ENCODE measurements at regions not wholly inside any gene's neighbourhood (a gene's known extent, or its start where the extent isn't known, plus 50 kb on each side); places are given as distances from the start of the nearest gene placed in this dataset.
"Not testable (repeated sequence)": the region's sequence is repeated elsewhere in the genome, so short reads cannot be mapped to it uniquely, and the experiment has no call there.

DNA sequence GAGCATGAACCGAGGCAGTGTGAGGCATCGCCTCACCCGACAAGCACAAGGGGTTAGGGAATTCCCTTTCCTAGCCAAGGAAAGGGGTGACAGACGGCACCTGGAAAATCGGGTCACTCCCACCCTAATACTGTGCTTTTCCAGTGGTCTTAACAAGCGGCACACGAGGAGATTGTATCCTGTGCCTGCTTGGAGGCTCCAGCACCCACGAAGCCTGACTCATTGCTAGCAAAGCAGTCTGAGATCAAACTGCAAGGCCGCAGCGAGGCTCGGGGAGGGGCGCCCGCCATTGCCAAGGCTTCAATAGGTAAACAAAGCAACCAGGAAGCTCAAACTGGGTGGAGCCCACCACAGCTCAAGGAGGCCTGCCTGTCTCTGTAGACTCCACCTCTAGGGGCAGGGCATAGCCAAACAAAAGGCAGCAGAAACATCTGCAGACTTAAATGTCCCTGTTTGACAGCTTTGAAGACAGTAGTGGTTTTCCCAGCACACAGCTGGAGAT lies 109.0 kb upstream of the IRAK1BP1 start:
- not testable (repeated sequence) for DNase-seq (ENCODE audit: low read depth, low spot score); H3K4me1 ChIP-seq (ENCODE audit: control insufficient read depth, insufficient read depth, low read length); H3K27me3 ChIP-seq (ENCODE audit: control insufficient read depth, insufficient read depth, low read length); H3K27ac ChIP-seq (ENCODE audit: low read length); H3K9me3 ChIP-seq (ENCODE audit: control insufficient read depth, insufficient read depth, low read length); H3K36me3 ChIP-seq (ENCODE audit: control insufficient read depth, insufficient read depth, low read length); H3K4me3 ChIP-seq (ENCODE audit: low read length)
- no CpG with 5 or more reads among the region's 13 CpGs for WGBS (ENCODE audit: insufficient coverage, insufficient read length)

DNA sequence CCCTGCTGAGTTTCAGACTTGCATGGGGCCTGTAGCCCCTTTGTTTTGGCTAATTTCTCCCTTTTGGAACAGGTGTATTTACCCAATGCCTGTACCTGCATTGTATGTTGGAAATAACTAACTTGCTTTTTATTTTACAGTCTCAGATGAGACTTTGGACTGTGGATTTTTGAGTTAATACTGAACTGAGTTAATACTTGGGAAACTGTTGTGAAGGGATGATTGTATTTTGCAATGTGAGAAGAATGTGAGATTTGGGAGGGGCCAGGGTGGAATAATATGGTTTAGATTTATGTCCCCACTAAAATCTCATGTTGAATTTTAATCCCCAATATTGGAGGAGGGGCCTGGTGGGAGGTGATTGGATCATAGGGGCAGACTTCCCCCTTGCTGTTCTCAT lies 99.1 kb upstream of the IRAK1BP1 start:
- H3K9me3 ChIP-seq (ENCODE audit: control insufficient read depth, insufficient read depth, low read length), result no peaks in the 10 kb centered on the region; the same call in 1 of the 2 replicates
- no peak overlapping the region for H3K27ac ChIP-seq (ENCODE audit: low read length)
- H3K4me3 ChIP-seq (ENCODE audit: low read length), result no peak overlapping the region
- H3K36me3 ChIP-seq (ENCODE audit: control insufficient read depth, insufficient read depth, low read length), result no peaks in the 10 kb centered on the region
- DNase-seq (ENCODE audit: low read depth, low spot score), result no peak
- H3K27me3 ChIP-seq (ENCODE audit: control insufficient read depth, insufficient read depth, low read length), result no peaks in the 10 kb centered on the region
- H3K4me1 ChIP-seq (ENCODE audit: control insufficient read depth, insufficient read depth, low read length), result no peaks in the 10 kb centered on the region

DNA sequence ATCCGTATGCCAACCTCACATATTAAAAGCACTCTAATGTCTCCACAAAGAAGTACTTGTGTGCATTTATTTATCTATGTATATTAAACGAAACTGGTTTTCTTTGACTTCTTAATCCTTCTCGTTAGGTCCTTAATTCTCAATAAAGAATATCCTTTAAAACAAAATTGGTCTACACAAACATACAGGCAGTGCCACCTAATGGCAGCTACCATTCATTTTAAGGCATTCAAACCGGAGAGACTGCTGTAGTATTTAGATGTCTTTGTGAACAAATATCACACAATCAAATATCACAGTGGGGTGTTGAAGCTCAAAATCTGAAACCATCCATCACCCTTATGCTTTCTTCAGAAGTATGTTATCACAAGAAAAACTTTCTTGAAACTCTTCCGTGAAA lies 96.6 kb upstream of the IRAK1BP1 start:
- no CpG with 5 or more reads among the region's 5 CpGs for WGBS (ENCODE audit: insufficient coverage, insufficient read length)
- Histone ChIP-seq H3K36me3 (ENCODE audit: control insufficient read depth, insufficient read depth, low read length) (no peaks in the 10 kb centered on the region), H3K27ac (ENCODE audit: low read length) (no peak overlapping the region), H3K27me3 (ENCODE audit: control insufficient read depth, insufficient read depth, low read length) (no peaks in the 10 kb centered on the region), H3K9me3 (ENCODE audit: control insufficient read depth, insufficient read depth, low read length) (no peaks in the 10 kb centered on the region; the same call in 1 of the 2 replicates), H3K4me3 (ENCODE audit: low read length) (no peak overlapping the region), H3K4me1 (ENCODE audit: control insufficient read depth, insufficient read depth, low read length) (no peaks in the 10 kb centered on the region)
- no peak for DNase-seq (ENCODE audit: low read depth, low spot score)

DNA sequence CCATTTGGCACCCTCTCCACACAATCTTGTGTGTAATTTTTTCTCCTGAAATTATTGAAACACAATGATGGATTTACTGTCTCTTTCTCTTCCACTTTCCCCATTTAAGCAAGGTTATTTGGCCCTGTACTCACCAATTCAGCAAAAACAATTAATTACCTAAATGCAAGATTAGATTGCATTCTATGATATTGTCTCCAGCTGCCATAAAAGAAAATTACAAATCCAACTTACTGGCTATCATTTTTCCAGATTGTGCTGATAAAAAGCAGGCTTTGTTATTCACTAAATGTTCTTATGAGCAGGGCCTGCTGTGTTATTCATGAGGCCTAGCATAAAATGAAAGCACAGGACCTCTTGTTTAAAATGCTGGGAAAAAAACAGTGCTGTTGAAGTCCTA lies 95.8 kb upstream of the IRAK1BP1 start:
- H3K27me3 ChIP-seq (ENCODE audit: control insufficient read depth, insufficient read depth, low read length), result no peaks in the 10 kb centered on the region
- H3K9me3 ChIP-seq (ENCODE audit: control insufficient read depth, insufficient read depth, low read length), result no peaks in the 10 kb centered on the region
- H3K36me3 ChIP-seq (ENCODE audit: control insufficient read depth, insufficient read depth, low read length), result no peaks in the 10 kb centered on the region
- no peak overlapping the region for H3K27ac ChIP-seq (ENCODE audit: low read length)
- no peak overlapping the region for H3K4me3 ChIP-seq (ENCODE audit: low read length)
- DNase-seq (ENCODE audit: low read depth, low spot score), result no peak
- no peaks in the 10 kb centered on the region for H3K4me1 ChIP-seq (ENCODE audit: control insufficient read depth, insufficient read depth, low read length)

DNA sequence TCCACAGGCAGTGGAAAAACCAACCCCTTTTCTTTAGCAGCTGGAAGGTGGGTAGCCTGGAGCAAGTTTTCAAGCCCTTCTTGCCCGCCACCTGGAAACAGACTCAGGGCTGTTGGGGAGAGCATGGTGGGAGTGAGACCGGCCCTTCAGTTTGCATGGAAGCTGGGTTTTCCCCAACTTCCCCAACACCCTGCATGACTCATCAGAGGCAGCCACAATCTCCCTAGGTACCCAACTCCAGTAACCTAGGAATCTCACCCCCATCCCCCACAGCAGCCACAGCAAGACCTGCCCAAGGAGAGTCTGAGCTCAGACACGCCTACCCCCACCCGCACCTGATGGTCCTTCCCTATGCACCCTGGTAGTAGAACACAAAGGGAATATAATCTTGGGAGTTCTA lies 86.3 kb upstream of the IRAK1BP1 start:
- no peak for DNase-seq (ENCODE audit: low read depth, low spot score)
- no peak overlapping the region for H3K4me3 ChIP-seq (ENCODE audit: low read length)
- no peaks in the 10 kb centered on the region for H3K27me3 ChIP-seq (ENCODE audit: control insufficient read depth, insufficient read depth, low read length)
- no peaks in the 10 kb centered on the region for H3K4me1 ChIP-seq (ENCODE audit: control insufficient read depth, insufficient read depth, low read length)
- no peak overlapping the region for H3K27ac ChIP-seq (ENCODE audit: low read length)
- H3K36me3 ChIP-seq (ENCODE audit: control insufficient read depth, insufficient read depth, low read length), result no peaks in the 10 kb centered on the region
- no CpG with 5 or more reads among the region's 4 CpGs for WGBS (ENCODE audit: insufficient coverage, insufficient read length)
- no peaks in the 10 kb centered on the region for H3K9me3 ChIP-seq (ENCODE audit: control insufficient read depth, insufficient read depth, low read length)

DNA sequence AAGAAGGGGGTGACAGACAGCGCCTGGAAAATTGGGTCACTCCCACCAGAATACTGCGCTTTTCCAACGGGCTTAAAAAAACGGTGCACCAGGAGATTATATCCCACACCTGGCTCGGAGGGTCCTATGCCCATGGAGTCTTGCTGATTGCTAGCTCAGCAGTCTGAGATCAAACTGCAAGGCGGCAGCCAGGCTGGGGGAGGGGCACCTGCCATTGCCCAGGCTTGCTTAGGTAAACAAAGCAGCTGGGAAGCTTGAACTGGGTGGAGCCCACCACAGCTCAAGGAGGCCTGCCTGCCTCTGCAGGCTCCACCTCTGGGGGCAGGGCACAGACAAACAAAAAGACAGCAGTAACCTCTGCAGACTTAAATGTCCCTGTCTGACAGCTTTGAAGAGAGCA lies 84.0 kb upstream of the IRAK1BP1 start:
- H3K36me3 ChIP-seq (ENCODE audit: control insufficient read depth, insufficient read depth, low read length); H3K9me3 ChIP-seq (ENCODE audit: control insufficient read depth, insufficient read depth, low read length); H3K27me3 ChIP-seq (ENCODE audit: control insufficient read depth, insufficient read depth, low read length); H3K4me1 ChIP-seq (ENCODE audit: control insufficient read depth, insufficient read depth, low read length); H3K4me3 ChIP-seq (ENCODE audit: low read length); DNase-seq (ENCODE audit: low read depth, low spot score); H3K27ac ChIP-seq (ENCODE audit: low read length): not testable (repeated sequence)
- WGBS (ENCODE audit: insufficient coverage, insufficient read length), result no CpG with 5 or more reads among the region's 6 CpGs

DNA sequence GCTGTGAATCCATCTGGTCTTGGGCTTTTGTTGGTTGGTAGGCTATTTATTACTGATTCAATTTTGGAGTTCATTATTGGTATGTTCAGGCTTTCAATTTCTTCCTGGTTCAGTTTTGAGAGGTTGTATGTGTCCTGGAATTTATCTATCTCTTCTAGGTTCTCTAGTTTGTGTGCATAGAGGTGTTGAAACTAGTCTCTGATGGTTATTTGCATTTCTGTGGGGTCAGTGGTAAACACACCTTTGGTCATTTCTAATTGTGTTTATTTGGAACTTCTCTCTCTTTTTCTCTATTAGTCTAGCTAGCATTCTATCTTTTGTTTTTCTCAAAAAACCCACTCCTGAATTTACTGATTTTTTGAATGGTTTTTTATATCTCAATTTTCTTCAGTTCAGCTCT lies 70.1 kb upstream of the IRAK1BP1 start:
- no peak overlapping the region for H3K27ac ChIP-seq (ENCODE audit: low read length)
- no peak overlapping the region for H3K4me3 ChIP-seq (ENCODE audit: low read length)
- H3K9me3 ChIP-seq (ENCODE audit: control insufficient read depth, insufficient read depth, low read length), result no peaks in the 10 kb centered on the region
- no peaks in the 10 kb centered on the region for H3K27me3 ChIP-seq (ENCODE audit: control insufficient read depth, insufficient read depth, low read length)
- no peaks in the 10 kb centered on the region for H3K4me1 ChIP-seq (ENCODE audit: control insufficient read depth, insufficient read depth, low read length)
- no peaks in the 10 kb centered on the region for H3K36me3 ChIP-seq (ENCODE audit: control insufficient read depth, insufficient read depth, low read length)
- DNase-seq (ENCODE audit: low read depth, low spot score), result no peak

DNA sequence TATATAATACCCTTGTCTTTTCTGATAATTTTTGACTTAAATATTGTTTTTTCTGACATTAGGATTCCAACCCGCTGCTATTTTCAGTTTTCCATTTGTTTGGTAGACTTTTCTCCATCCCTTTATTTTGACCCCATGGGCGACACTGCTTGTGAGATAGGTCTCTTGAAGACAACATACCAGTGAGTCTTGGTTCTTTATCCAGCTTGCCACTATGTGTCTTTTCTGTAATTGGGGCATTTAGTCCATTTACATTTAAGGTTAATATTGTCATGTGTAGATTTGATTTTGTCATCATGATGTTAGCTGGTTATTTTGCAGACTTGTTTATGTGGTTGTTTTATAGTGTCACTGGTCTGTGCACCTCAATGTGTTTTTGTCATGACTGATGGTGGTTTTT lies 67.7 kb upstream of the IRAK1BP1 start:
- Histone ChIP-seq H3K27ac (ENCODE audit: low read length) (no peak overlapping the region), H3K27me3 (ENCODE audit: control insufficient read depth, insufficient read depth, low read length) (no peaks in the 10 kb centered on the region), H3K9me3 (ENCODE audit: control insufficient read depth, insufficient read depth, low read length) (no peaks in the 10 kb centered on the region), H3K36me3 (ENCODE audit: control insufficient read depth, insufficient read depth, low read length) (no peaks in the 10 kb centered on the region), H3K4me3 (ENCODE audit: low read length) (no peak overlapping the region), H3K4me1 (ENCODE audit: control insufficient read depth, insufficient read depth, low read length) (no peaks in the 10 kb centered on the region)
- WGBS (ENCODE audit: insufficient coverage, insufficient read length), result no CpG with 5 or more reads among the region's 2 CpGs
- DNase-seq (ENCODE audit: low read depth, low spot score), result no peak

DNA sequence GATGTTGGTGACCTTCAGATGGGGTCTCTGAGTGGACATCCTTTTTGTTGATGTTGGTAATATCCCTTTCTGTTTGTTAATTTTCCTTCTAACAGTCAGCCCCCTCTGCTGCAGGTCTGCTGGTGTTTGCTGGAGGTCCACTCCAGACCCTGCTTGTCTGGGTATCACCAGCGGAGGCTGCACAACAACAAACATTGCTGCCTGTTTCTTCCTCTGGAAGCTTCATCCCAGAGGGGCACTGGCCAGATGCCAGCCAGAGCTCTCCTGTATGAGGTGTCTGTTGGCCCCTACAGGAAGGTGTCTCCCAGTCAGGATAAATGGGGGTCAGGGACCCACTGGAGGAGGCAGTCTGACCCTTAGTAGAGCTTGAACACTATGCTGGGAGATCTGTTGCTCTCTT lies 60.6 kb upstream of the IRAK1BP1 start:
- H3K27me3 ChIP-seq (ENCODE audit: control insufficient read depth, insufficient read depth, low read length); H3K4me1 ChIP-seq (ENCODE audit: control insufficient read depth, insufficient read depth, low read length); H3K27ac ChIP-seq (ENCODE audit: low read length); H3K36me3 ChIP-seq (ENCODE audit: control insufficient read depth, insufficient read depth, low read length); DNase-seq (ENCODE audit: low read depth, low spot score); H3K9me3 ChIP-seq (ENCODE audit: control insufficient read depth, insufficient read depth, low read length); H3K4me3 ChIP-seq (ENCODE audit: low read length): not testable (repeated sequence)
- no CpG with 5 or more reads among the region's 1 CpG for WGBS (ENCODE audit: insufficient coverage, insufficient read length)

DNA sequence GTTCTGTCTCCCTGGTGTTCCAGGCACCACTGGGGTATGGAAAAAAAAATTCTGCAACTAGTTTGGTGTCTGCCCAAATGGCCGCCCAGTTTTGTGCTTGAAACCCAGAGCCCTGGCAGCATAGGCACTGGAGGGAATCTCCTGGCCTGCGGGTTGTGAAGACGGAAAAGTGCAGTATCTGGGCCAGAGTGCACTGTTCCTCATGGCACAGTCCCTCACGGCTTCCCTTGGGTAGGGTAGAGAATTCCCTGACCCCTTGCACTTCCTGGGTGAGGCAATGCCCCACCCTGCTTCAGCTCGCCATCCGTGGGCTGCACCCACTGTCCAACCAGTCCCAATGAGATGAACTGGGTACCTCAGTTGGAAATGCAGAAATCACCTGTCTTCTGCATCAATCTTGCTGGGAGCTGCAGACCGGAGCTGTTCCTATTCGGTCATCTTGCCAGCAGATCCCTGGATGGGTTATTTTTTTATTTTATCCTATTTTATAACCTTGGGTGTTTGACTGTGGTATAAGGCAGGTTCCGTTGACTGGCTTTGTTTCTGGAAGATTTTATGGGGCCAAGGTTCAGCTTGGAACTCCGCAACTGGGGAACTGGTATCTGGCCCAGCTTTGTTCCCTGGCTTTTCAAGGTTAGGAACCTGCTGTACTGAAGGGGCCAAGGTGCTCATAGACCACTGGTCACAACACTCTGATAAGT lies 59.5 kb upstream of the IRAK1BP1 start:
- H3K27ac ChIP-seq (ENCODE audit: low read length); H3K36me3 ChIP-seq (ENCODE audit: control insufficient read depth, insufficient read depth, low read length); H3K4me1 ChIP-seq (ENCODE audit: control insufficient read depth, insufficient read depth, low read length); H3K27me3 ChIP-seq (ENCODE audit: control insufficient read depth, insufficient read depth, low read length); DNase-seq (ENCODE audit: low read depth, low spot score); H3K4me3 ChIP-seq (ENCODE audit: low read length); H3K9me3 ChIP-seq (ENCODE audit: control insufficient read depth, insufficient read depth, low read length): not testable (repeated sequence)
- no CpG with 5 or more reads among the region's 10 CpGs for WGBS (ENCODE audit: insufficient coverage, insufficient read length)

DNA sequence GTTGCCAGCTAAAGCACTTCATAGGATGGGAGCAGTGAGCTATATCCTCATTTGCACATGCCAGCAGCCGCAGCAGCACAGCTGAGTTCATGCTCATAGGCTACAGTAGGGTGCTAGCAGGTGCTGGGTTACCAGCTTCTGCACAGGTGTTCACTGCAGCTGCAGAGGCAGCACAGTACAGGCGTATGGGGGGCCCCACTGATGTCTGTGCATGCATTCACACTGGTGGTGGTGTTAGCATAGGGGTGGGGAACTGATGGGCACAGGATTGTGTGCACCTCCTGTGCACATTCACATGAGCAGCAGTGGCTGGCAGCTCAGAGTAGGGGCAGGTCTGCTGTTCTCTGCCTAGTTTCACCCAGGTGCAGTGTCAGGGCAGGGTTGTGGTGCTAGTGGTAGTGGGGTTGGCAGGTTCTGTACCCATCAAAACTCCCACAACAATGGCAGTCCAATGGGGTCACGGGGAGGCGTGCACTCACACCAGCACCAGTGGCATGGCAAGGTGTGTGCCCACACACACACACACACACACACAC lies 58.9 kb upstream of the IRAK1BP1 start:
- no peak for DNase-seq (ENCODE audit: low read depth, low spot score)
- no CpG with 5 or more reads among the region's 4 CpGs for WGBS (ENCODE audit: insufficient coverage, insufficient read length)
- no peak overlapping the region for H3K27ac ChIP-seq (ENCODE audit: low read length)
- H3K9me3 ChIP-seq (ENCODE audit: control insufficient read depth, insufficient read depth, low read length), result no peaks in the 10 kb centered on the region
- no peak overlapping the region for H3K4me3 ChIP-seq (ENCODE audit: low read length)
- H3K4me1 ChIP-seq (ENCODE audit: control insufficient read depth, insufficient read depth, low read length), result no peaks in the 10 kb centered on the region
- H3K36me3 ChIP-seq (ENCODE audit: control insufficient read depth, insufficient read depth, low read length), result no peaks in the 10 kb centered on the region
- no peaks in the 10 kb centered on the region for H3K27me3 ChIP-seq (ENCODE audit: control insufficient read depth, insufficient read depth, low read length)

Data from iPS DF 6.9 (cell line).